Limb (tissue), 2 donors: ENCODE measurements at regions not wholly inside any gene's neighbourhood (a gene's known extent, or its start where the extent isn't known, plus 50 kb on each side); places are given as distances from the start of the nearest gene placed in this dataset.
"Not testable (repeated sequence)": the region's sequence is repeated elsewhere in the genome, so short reads cannot be mapped to it uniquely, and the experiment has no call there.

Experiments
- DNase-seq, 2 donors: peaks; one replicate each; pipeline ENCODE4 v3.0.0-alpha.2; 2016; ENCODE audit errors: extremely low spot score in 2 of 2

- no peak for DNase-seq
These were observed 171.0 kb upstream of the ARHGAP20 start for GRCh38 chr11:110883256-110883655.

GRCh38 chr11:110878513-110878912, 166.3 kb upstream of the ARHGAP20 start:
- DNase-seq, result no peak

- no peak for DNase-seq
These were observed 162.3 kb upstream of the ARHGAP20 start for GRCh38 chr11:110874437-110875030.

- DNase-seq, result no peak
These were observed 161.7 kb upstream of the ARHGAP20 start for GRCh38 chr11:110873975-110874374.

- DNase-seq, result no peak
These were observed 158.7 kb upstream of the ARHGAP20 start for GRCh38 chr11:110870816-110871522.

- no peak for DNase-seq
These were observed 155.7 kb upstream of the ARHGAP20 start for GRCh38 chr11:110867951-110868350.

- no peak for DNase-seq
These were observed 153.8 kb upstream of the ARHGAP20 start for GRCh38 chr11:110866081-110866480.

GRCh38 chr11:110862407-110862806, 150.2 kb upstream of the ARHGAP20 start:
- no peak for DNase-seq

- DNase-seq, result no peak
These were observed 148.2 kb upstream of the ARHGAP20 start for GRCh38 chr11:110860461-110860860.

GRCh38 chr11:110859998-110860397, 147.8 kb upstream of the ARHGAP20 start:
- DNase-seq, result no peak

GRCh38 chr11:110859240-110859840, 147.1 kb upstream of the ARHGAP20 start:
- DNase-seq, result no peak

GRCh38 chr11:110858547-110858921, 146.3 kb upstream of the ARHGAP20 start:
- peak in 1 of 2 donors; percentile 37 for DNase-seq

- peak in 1 of 2 donors; percentile 36 for DNase-seq
These were observed 145.8 kb upstream of the ARHGAP20 start for GRCh38 chr11:110857892-110858546.

- no peak for DNase-seq
These were observed 145.0 kb upstream of the ARHGAP20 start for GRCh38 chr11:110856996-110857812.

GRCh38 chr11:110856340-110856739, 144.1 kb upstream of the ARHGAP20 start:
- DNase-seq, result no peak

GRCh38 chr11:110855191-110855590, 143.0 kb upstream of the ARHGAP20 start:
- peak in 1 of 2 donors; percentile 87 for DNase-seq

GRCh38 chr11:110852921-110853490, 140.8 kb upstream of the ARHGAP20 start:
- DNase-seq, result peak in 1 of 2 donors; percentile 48

- no peak for DNase-seq
These were observed 138.6 kb upstream of the ARHGAP20 start for GRCh38 chr11:110850846-110851245.

- DNase-seq, result not testable (repeated sequence)
These were observed 130.8 kb upstream of the ARHGAP20 start for GRCh38 chr11:110843053-110843452.

GRCh38 chr11:110838808-110839207, 126.6 kb upstream of the ARHGAP20 start:
- DNase-seq, result no peak

- DNase-seq, result no peak
These were observed 125.4 kb upstream of the ARHGAP20 start for GRCh38 chr11:110837603-110838002.
